ENCODE measurements at regions not wholly inside any gene's neighbourhood (a gene's known extent, or its start where the extent isn't known, plus 50 kb on each side); places are given as distances from the start of the nearest gene placed in this dataset.

DNA sequence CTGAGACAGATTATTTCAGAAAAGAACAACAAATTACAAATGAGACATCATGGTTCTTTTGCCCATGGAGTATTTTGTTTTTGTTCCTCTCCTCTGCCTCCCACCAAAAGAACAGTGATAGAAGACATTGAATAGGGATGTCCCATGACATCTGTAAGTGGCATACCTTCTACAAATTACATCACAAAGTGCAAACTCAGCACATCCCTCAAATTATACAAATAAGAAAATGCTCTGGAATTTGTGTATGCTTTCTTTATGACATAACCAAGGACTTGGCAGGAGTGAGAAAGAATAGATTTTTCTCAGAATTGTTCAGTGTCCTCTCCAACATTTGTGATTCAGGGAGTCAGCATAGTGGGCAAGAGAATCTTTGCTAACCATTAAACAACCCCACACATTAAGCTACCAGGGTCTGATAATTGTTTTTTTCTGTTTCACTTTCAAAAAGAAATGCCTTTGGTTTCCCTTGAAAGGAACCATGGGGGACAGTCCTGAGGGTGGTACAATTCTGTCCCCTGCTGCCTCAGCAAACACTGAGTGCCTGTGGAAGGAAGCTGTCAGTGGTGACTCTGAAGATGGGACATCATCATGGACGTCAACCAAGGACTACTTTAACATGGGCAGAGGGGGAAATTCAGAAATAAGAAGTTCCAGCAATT lies 430.3 kb downstream of the AASDHPPT start:
- TF ChIP-seq, protein P1, sequence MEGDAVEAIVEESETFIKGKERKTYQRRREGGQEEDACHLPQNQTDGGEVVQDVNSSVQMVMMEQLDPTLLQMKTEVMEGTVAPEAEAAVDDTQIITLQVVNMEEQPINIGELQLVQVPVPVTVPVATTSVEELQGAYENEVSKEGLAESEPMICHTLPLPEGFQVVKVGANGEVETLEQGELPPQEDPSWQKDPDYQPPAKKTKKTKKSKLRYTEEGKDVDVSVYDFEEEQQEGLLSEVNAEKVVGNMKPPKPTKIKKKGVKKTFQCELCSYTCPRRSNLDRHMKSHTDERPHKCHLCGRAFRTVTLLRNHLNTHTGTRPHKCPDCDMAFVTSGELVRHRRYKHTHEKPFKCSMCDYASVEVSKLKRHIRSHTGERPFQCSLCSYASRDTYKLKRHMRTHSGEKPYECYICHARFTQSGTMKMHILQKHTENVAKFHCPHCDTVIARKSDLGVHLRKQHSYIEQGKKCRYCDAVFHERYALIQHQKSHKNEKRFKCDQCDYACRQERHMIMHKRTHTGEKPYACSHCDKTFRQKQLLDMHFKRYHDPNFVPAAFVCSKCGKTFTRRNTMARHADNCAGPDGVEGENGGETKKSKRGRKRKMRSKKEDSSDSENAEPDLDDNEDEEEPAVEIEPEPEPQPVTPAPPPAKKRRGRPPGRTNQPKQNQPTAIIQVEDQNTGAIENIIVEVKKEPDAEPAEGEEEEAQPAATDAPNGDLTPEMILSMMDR (IDR thresholded peaks at IDR 0.05 in 4 of 5, conservative IDR thresholded peaks at IDR 0.05 in 1 of 5) = no peak
- TF ChIP-seq POLR2A (IDR thresholded peaks at IDR 0.05) = no peak
